OCI-M2 (cell line): ENCODE measurements at regions not wholly inside any gene's neighbourhood (a gene's known extent, or its start where the extent isn't known, plus 50 kb on each side); places are given as distances from the start of the nearest gene placed in this dataset.
"Not testable (repeated sequence)": the region's sequence is repeated elsewhere in the genome, so short reads cannot be mapped to it uniquely, and the experiment has no call there.

Experiments
- DNase-seq: peaks from one replicate; lab custom pipeline; 2025; ENCODE audit not compliant: unreplicated experiment; lab: John Stamatoyannopoulos, UW

DNA sequence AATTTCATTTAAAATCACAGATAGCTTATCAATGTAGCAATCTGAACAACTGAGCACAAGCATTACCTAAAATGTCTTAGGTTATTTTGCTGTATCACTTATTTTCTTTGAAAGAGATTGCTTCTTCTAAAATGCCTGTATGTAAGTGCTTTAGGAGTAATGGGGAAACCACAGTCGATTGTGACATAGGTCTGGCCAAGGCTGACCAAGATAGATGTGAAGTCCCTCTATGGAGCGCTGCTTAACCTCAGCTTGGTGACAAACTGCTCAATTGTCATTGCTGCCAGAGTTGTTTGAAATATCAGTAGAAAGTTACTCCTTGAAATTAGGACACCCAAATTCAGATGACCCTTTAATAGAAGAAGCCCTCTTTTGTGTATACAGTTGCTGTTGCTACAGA lies 401.9 kb upstream of the NDST4 start:
- no peak for DNase-seq

GRCh38 chr4:115514675-115515074 lies 401.3 kb upstream of the NDST4 start:
- no peak for DNase-seq

GRCh38 chr4:115505326-115505725 lies 391.9 kb upstream of the NDST4 start:
- DNase-seq, result no peak

GRCh38 chr4:115501656-115502055 lies 388.2 kb upstream of the NDST4 start:
- DNase-seq, result no peak

- not testable (repeated sequence) for DNase-seq
Measured at GRCh38 chr4:115493770-115494169, 380.4 kb upstream of the NDST4 start.

DNA sequence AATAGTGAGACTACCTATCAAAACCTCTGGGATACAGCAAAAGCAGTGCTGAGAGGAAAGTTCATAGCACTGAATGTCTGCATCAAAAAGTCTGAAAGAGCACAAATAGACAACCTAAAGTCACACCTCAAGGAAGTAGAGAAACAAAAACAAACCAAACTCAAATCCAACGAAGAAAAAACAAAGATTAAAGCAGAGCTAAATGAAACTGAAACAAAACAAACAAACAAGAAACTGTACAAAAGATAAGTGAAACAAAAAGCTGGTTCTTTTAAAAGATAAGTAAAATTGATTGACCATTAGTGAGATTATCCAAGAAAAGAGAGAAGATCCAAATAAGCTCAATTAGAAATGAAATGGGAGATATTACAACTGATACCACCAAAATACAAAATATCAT lies 378.3 kb upstream of the NDST4 start:
- DNase-seq, result no peak

GRCh38 chr4:115489279-115489678 lies 375.9 kb upstream of the NDST4 start:
- no peak for DNase-seq

GRCh38 chr4:115485402-115485801 lies 372.0 kb upstream of the NDST4 start:
- DNase-seq, result no peak

DNA sequence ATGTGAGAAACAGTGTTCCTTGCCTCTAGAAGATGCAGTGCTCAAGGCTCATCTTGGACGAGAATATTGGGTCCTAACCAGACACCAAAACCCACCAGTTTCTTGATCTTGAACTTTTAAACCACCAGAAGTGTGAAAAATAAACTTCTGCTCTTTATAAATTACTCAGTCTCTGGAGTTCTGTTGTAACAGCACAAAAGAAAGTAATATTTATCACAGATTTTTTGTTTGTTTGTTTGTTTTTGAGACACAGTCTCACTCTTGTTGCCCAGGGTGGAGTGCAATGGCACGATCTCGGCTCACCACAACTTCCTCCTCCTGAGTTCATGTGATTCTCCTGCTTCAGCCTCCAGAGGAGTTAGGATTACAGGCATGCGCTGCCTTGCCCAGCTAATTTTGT lies 371.1 kb upstream of the NDST4 start:
- no peak for DNase-seq

- no peak for DNase-seq
Measured at GRCh38 chr4:115470763-115471162, 357.3 kb upstream of the NDST4 start.

- not testable (repeated sequence) for DNase-seq
Measured at GRCh38 chr4:115459301-115459700, 345.9 kb upstream of the NDST4 start.

DNA sequence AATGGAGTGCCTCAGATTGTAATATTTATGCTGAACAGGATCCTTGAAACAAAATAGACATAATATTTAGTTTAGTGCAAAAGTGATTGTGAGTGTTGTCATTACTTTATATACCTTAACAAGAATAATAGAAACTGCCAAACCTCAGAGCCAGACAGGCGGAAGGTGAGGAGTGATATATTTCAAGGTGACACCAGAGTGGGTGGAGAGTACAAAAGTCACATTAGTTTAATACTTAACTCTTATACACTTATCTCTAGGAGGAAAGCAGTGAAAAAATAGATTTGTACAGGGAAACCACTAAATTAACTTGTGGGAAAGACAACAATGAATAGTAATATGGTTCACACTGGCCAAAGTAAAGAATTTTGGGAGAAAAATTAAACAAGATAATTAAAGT lies 342.8 kb upstream of the NDST4 start:
- DNase-seq, result no peak

DNA sequence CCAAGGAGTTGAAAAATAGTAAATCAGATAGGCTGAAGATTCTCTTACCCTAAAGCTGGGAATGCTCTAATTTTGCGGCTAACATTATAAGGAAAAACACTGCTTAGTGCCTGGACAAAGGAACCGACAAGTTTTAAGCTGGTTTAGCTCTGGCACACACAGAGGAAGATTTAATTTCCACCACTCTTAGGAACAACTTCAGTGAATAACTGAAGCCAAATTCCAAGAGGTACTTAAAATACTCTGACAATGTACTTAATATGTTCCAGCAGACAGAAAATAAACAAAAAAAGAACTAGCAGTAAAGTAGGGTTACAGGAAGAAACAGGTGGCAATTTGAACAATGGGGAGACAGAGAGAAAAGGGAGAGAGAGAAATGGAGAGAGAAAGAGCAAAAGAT lies 340.8 kb upstream of the NDST4 start:
- DNase-seq, result no peak

DNA sequence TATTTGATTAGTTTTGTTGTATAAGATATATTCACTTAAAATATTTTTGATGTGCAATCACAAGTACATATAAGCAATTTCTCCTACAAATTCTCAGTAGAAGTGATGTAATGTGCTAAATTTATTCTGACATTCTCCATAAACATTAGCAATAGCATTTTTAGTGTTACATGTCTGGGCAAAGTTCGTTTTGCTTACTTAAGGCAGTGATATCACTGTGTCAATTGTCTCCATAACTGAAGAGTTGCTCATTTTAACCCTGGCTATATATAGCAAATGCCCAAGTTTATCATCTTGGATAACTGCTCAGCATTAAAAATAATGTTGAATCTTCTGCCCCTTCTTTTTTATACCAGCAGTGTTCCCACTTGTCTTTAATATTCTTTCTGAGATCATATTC lies 340.0 kb upstream of the NDST4 start:
- DNase-seq, result no peak

DNA sequence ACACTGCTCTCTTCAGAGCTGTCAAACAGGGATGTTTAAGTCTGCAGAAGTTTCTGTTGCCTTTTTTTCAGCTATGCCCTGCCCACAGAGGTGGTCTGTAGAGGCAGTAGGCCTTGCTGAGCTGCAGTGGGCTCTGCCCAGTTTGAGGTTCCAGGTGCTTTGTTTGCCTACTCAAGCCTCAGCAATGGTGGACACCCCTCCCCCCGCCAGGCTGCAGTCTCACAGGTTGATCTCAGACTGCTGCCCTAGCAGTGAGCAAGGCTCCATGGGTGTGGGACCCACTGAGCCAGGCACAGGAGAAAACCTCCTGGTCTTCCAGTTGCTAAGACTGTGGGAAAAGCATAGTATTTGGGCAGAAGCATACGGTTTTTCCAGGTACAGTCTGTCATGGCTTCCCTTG lies 338.8 kb upstream of the NDST4 start:
- not testable (repeated sequence) for DNase-seq

GRCh38 chr4:115437739-115438138 lies 324.3 kb upstream of the NDST4 start:
- no peak for DNase-seq

- DNase-seq, result no peak
Measured at GRCh38 chr4:115433491-115433890, 320.1 kb upstream of the NDST4 start.

- no peak for DNase-seq
Measured at GRCh38 chr4:115430024-115430423, 316.6 kb upstream of the NDST4 start.

- no peak for DNase-seq
Measured at GRCh38 chr4:115428455-115428854, 315.0 kb upstream of the NDST4 start.

DNA sequence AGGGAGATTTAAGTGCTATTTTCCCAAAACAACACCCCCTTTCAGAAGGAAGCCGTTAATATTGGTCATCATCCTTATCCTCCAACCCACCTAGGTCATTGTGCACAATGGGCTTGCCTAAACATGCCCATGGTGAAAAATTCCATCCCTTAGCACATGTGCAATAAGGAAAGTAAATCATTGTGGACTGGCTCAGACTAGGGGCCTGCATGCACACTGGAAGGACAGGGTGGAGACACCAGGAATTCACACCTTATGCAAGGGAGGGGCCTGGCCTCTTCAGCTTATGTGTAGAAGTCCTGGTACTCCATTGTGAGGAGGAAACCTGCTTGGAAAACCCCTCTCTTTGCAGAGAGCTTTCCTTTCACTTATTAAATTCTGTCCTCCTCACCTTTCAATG lies 311.4 kb upstream of the NDST4 start:
- no peak for DNase-seq

DNA sequence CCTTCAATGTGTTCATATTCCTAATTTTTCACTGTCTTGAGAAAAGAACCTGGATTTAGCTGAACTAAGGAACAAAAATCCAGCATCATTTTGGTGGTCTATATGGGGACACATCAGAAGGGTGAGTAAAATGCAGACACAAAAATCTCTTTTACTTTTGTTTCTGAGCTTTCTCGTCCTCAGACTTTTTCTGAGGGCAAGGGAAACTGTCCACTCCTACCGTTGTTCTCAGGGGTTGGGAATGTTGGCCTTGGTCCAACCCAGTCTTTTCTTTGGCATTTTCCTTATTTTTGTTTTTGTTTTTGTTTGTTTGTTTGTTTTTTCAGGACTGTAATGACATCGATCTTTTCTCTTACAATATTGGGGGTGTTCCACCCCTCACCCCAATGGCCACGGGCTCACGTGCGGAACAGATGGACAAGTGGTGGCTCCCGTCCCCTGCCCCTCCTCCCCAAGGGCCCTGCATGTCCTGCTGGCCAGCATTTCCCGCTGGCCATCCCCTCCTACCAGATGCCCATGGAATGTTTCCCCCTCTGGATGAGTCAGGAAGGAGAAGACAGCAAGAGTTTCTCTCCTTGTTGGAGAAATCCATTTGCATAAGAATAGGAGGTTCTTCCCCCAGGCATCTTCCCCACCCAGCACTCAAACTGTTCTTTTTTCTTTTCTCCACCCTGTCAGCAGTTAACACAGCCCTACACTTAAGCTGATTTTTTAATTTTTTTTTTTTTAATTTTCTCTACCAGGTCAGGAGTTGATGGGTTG lies 305.4 kb upstream of the NDST4 start:
- DNase-seq, result no peak

DNA sequence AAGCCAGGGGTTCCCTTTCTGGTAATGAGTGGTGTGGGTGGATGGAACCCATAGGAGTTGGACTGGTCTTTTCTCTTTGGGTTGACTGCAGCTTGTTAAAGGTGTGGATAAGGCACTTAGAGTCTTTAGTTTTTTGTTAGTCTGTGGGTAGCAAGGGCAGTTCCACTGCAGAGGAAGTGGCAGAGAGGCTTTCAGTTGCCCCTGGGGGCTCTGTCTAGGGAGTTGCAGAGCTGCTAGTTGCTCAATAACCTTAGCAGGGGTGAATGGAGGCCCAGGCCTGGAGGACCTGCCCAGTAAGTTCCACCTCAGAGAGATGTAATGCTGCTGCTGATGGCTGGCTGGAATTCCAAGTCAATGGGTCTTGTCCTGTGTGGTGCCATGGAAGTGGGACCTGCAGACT lies 282.6 kb upstream of the NDST4 start:
- no peak for DNase-seq

DNA sequence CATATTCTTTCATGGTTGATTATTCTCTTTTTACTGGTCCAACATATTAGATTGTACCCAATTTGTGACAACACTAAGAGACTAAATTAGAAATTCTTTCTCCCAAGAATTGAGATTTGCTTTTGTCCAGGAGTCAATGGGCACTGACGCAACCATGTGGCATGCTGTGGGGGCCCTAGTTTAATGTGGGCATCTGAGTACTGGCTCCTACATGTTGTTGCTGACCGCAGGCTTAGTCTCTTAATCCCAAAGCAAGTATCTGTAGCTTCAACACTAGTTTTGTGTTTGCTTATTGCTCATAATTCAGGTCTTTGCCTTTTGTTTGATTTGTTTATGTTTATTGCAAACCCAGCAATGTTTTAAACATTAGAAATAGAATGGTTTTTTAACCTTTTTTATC lies 263.4 kb upstream of the NDST4 start:
- no peak for DNase-seq
